ENCODE measurements at regions not wholly inside any gene's neighbourhood (a gene's known extent, or its start where the extent isn't known, plus 50 kb on each side); places are given as distances from the start of the nearest gene placed in this dataset.

- Histone ChIP-seq H3K4me1 (ENCODE audit: control insufficient read depth in 4 of 4, insufficient read depth in 4 of 4, low read length in 3 of 4) (no peaks in the 10 kb centered on the region), H3K9ac (ENCODE audit: low read depth in 1 of 2, low read length in 2 of 2) (no peak overlapping the region), H3K9me3 (ENCODE audit: control insufficient read depth in 4 of 4, low read length in 3 of 4) (no peaks in the 10 kb centered on the region), H3K27ac (ENCODE audit: low read depth in 1 of 2, low read length in 2 of 2) (no peak overlapping the region), H3K36me3 (ENCODE audit: control insufficient read depth in 4 of 4, insufficient read depth in 3 of 4, low read depth in 1 of 4, low read length in 3 of 4) (no peaks in the 10 kb centered on the region), H3K4me3 (ENCODE audit: low read depth in 1 of 3, low read length in 3 of 3) (no peak overlapping the region), H3K27me3 (ENCODE audit: control insufficient read depth in 4 of 4, insufficient read depth in 4 of 4, low read length in 3 of 4) (no peaks in the 10 kb centered on the region)
- no peak for DNase-seq (ENCODE audit: low spot score)
- TF ChIP-seq FOXA2 (IDR thresholded peaks at IDR 0.05) (no peak), RAD21 (IDR thresholded peaks at IDR 0.05) (no peak)
- 97% methylated on average over 4 of the region's 4 CpGs for WGBS
Measured at GRCh38 chr9:126017758-126018157, 270.6 kb downstream of the PBX3 start.

- DNase-seq (ENCODE audit: low spot score): no peak
- no peak overlapping the region for H3K4me3 ChIP-seq (ENCODE audit: low read depth in 1 of 3, low read length in 3 of 3)
- no peak overlapping the region for H3K27ac ChIP-seq (ENCODE audit: low read depth in 1 of 2, low read length in 2 of 2)
- H3K36me3 ChIP-seq (ENCODE audit: control insufficient read depth in 4 of 4, insufficient read depth in 3 of 4, low read depth in 1 of 4, low read length in 3 of 4): no peaks in the 10 kb centered on the region
- H3K27me3 ChIP-seq (ENCODE audit: control insufficient read depth in 4 of 4, insufficient read depth in 4 of 4, low read length in 3 of 4): no peaks in the 10 kb centered on the region
- TF ChIP-seq NR2F2 (IDR thresholded peaks at IDR 0.05): no peak
- TF ChIP-seq FOXA2 (IDR thresholded peaks at IDR 0.05): no peak
- TF ChIP-seq FOXA1 (IDR thresholded peaks at IDR 0.05): no peak
- TF ChIP-seq ZBTB33 (IDR thresholded peaks at IDR 0.05): no peak
- TF ChIP-seq, protein P1, sequence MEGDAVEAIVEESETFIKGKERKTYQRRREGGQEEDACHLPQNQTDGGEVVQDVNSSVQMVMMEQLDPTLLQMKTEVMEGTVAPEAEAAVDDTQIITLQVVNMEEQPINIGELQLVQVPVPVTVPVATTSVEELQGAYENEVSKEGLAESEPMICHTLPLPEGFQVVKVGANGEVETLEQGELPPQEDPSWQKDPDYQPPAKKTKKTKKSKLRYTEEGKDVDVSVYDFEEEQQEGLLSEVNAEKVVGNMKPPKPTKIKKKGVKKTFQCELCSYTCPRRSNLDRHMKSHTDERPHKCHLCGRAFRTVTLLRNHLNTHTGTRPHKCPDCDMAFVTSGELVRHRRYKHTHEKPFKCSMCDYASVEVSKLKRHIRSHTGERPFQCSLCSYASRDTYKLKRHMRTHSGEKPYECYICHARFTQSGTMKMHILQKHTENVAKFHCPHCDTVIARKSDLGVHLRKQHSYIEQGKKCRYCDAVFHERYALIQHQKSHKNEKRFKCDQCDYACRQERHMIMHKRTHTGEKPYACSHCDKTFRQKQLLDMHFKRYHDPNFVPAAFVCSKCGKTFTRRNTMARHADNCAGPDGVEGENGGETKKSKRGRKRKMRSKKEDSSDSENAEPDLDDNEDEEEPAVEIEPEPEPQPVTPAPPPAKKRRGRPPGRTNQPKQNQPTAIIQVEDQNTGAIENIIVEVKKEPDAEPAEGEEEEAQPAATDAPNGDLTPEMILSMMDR (IDR thresholded peaks at IDR 0.05; ENCODE audit: low read depth, low read length, missing input control): no peak
- no peak for TF ChIP-seq RXRA (IDR thresholded peaks at IDR 0.05)
- TF ChIP-seq, protein P2, sequence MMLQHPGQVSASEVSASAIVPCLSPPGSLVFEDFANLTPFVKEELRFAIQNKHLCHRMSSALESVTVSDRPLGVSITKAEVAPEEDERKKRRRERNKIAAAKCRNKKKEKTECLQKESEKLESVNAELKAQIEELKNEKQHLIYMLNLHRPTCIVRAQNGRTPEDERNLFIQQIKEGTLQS (IDR thresholded peaks at IDR 0.05): no peak
- TF ChIP-seq, protein P3, sequence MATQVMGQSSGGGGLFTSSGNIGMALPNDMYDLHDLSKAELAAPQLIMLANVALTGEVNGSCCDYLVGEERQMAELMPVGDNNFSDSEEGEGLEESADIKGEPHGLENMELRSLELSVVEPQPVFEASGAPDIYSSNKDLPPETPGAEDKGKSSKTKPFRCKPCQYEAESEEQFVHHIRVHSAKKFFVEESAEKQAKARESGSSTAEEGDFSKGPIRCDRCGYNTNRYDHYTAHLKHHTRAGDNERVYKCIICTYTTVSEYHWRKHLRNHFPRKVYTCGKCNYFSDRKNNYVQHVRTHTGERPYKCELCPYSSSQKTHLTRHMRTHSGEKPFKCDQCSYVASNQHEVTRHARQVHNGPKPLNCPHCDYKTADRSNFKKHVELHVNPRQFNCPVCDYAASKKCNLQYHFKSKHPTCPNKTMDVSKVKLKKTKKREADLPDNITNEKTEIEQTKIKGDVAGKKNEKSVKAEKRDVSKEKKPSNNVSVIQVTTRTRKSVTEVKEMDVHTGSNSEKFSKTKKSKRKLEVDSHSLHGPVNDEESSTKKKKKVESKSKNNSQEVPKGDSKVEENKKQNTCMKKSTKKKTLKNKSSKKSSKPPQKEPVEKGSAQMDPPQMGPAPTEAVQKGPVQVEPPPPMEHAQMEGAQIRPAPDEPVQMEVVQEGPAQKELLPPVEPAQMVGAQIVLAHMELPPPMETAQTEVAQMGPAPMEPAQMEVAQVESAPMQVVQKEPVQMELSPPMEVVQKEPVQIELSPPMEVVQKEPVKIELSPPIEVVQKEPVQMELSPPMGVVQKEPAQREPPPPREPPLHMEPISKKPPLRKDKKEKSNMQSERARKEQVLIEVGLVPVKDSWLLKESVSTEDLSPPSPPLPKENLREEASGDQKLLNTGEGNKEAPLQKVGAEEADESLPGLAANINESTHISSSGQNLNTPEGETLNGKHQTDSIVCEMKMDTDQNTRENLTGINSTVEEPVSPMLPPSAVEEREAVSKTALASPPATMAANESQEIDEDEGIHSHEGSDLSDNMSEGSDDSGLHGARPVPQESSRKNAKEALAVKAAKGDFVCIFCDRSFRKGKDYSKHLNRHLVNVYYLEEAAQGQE (IDR thresholded peaks at IDR 0.05): no peak
- TF ChIP-seq JUND (IDR thresholded peaks at IDR 0.05): no peak
- no peak for TF ChIP-seq EGR1 (IDR thresholded peaks at IDR 0.05; ENCODE audit: low read depth in 2 of 2)
- no peaks in the 10 kb centered on the region for H3K9me3 ChIP-seq (ENCODE audit: control insufficient read depth in 4 of 4, low read length in 3 of 4)
- no peak overlapping the region for H3K9ac ChIP-seq (ENCODE audit: low read depth in 1 of 2, low read length in 2 of 2)
- no peaks in the 10 kb centered on the region for H3K4me1 ChIP-seq (ENCODE audit: control insufficient read depth in 4 of 4, insufficient read depth in 4 of 4, low read length in 3 of 4)
- WGBS: 87% methylated on average over 15 of the region's 15 CpGs
Measured at GRCh38 chr9:126020836-126021235, 273.7 kb downstream of the PBX3 start.
